SH-SY5Y (cell line): ENCODE measurements at regions not wholly inside any gene's neighbourhood (a gene's known extent, or its start where the extent isn't known, plus 50 kb on each side); places are given as distances from the start of the nearest gene placed in this dataset.

ENCODE experiments used
- GATA2 ChIP-seq: IDR thresholded peaks from 2 replicates; pipeline ENCODE4 v1.6.1; 2011; ENCODE audit warnings: mild to moderate bottlenecking, low read depth, low read length
- GATA3 ChIP-seq: IDR thresholded peaks from 2 replicates; pipeline ENCODE4 v1.6.1; 2011; ENCODE audit warnings: low read depth, mild to moderate bottlenecking, low read length, moderate library complexity

- TF ChIP-seq GATA2: no peak
- no peak for TF ChIP-seq GATA3
Measured at GRCh38 chr2:20113004-20113796, 61.8 kb upstream of the LAPTM4A start.
